H9 (cell line): ENCODE measurements at regions not wholly inside any gene's neighbourhood (a gene's known extent, or its start where the extent isn't known, plus 50 kb on each side); places are given as distances from the start of the nearest gene placed in this dataset.

Experiments
- DNase-seq: peaks from one replicate; pipeline ENCODE4 v3.0.0-alpha.2; 2017
- H2AFZ ChIP-seq: one replicate; pipeline ENCODE4 v1.6.1; 2013; ENCODE audit warnings: mild to moderate bottlenecking, low read length, control low read depth, moderate library complexity
- H2AK5ac ChIP-seq: 2 replicates; pipeline ENCODE4 v1.6.1; 2013; ENCODE audit warnings: low read length, control low read depth, mixed read lengths; ENCODE audit not compliant: insufficient read length
- H2BK120ac ChIP-seq: one replicate; pipeline ENCODE4 v1.6.1; 2013; ENCODE audit warnings: low read depth, mild to moderate bottlenecking, low read length, control low read depth, inconsistent platforms; ENCODE audit not compliant: poor library complexity, severe bottlenecking
- H2BK12ac ChIP-seq: 2 replicates; pipeline ENCODE4 v1.6.1; 2013; ENCODE audit warnings: low read length, control low read depth, mixed read lengths, low read depth; ENCODE audit not compliant: insufficient read length
- H2BK15ac ChIP-seq: 2 replicates; pipeline ENCODE4 v1.6.1; 2013; ENCODE audit warnings: low read depth, low read length, control low read depth
- H2BK20ac ChIP-seq: one replicate; pipeline ENCODE4 v1.6.1; 2013; ENCODE audit warnings: low read depth, mild to moderate bottlenecking, low read length, control low read depth, inconsistent platforms; ENCODE audit not compliant: poor library complexity, severe bottlenecking
- H2BK5ac ChIP-seq: 2 replicates; pipeline ENCODE4 v1.6.1; 2013; ENCODE audit warnings: low read length, control low read depth, mixed read lengths; ENCODE audit not compliant: insufficient read length
- H3K14ac ChIP-seq: 2 replicates; pipeline ENCODE4 v1.6.1; 2013; ENCODE audit warnings: low read length, control low read depth; ENCODE audit not compliant: insufficient read depth
- H3K18ac ChIP-seq: 2 replicates; pipeline ENCODE4 v1.6.1; 2013; ENCODE audit warnings: low read depth, mild to moderate bottlenecking, mixed read lengths, low read length, control low read depth; ENCODE audit not compliant: insufficient read length
- H3K23ac ChIP-seq: 2 replicates; pipeline ENCODE4 v1.6.1; 2013; ENCODE audit warnings: low read length, control low read depth, mixed read lengths, low read depth; ENCODE audit not compliant: insufficient read length
- H3K23me2 ChIP-seq: 2 replicates; pipeline ENCODE4 v1.6.1; 2013; ENCODE audit warnings: low read depth, mild to moderate bottlenecking, mixed read lengths, low read length, control low read depth; ENCODE audit not compliant: insufficient read length, poor library complexity, severe bottlenecking
- H3K27ac ChIP-seq: 2 replicates; pipeline ENCODE4 v1.5.1; 2013; ENCODE audit warnings: low read length, control low read depth, mixed read lengths, low read depth; ENCODE audit not compliant: insufficient read length
- H3K27me3 ChIP-seq: 2 replicates; pipeline ENCODE4 v1.6.1; 2013; ENCODE audit warnings: low read length, control low read depth, inconsistent platforms; ENCODE audit not compliant: insufficient read depth
- H3K4ac ChIP-seq: 2 replicates; pipeline ENCODE4 v1.6.1; 2013; ENCODE audit warnings: low read depth, mild to moderate bottlenecking, control low read depth, inconsistent platforms, low read length, moderate library complexity
- H3K4me1 ChIP-seq: 2 replicates; pipeline ENCODE4 v1.6.1; 2013; ENCODE audit warnings: low read length, control low read depth, inconsistent platforms; ENCODE audit not compliant: insufficient read depth
- H3K4me2 ChIP-seq: 2 replicates; pipeline ENCODE4 v1.6.1; 2013; ENCODE audit warnings: low read length, control low read depth, mixed read lengths; ENCODE audit not compliant: insufficient read length, insufficient read depth
- H3K56ac ChIP-seq: 2 replicates; pipeline ENCODE4 v1.6.1; 2013; ENCODE audit warnings: low read depth, mild to moderate bottlenecking, mixed read lengths, low read length, control low read depth; ENCODE audit not compliant: insufficient read length
- H3K79me1 ChIP-seq: 2 replicates; pipeline ENCODE4 v1.6.1; 2013; ENCODE audit warnings: low read depth, mild to moderate bottlenecking, moderate library complexity, low read length, control low read depth, inconsistent platforms; ENCODE audit not compliant: insufficient read depth, poor library complexity, severe bottlenecking
- H3K79me2 ChIP-seq: 2 replicates; pipeline ENCODE4 v1.6.1; 2013; ENCODE audit warnings: low read length, control low read depth, inconsistent platforms; ENCODE audit not compliant: insufficient read depth
- H3K9ac ChIP-seq: 2 replicates; pipeline ENCODE4 v1.6.1; 2013; ENCODE audit warnings: low read length, control low read depth, mixed read lengths; ENCODE audit not compliant: insufficient read length; ENCODE audit errors: extremely low read depth
- H3K9me3 ChIP-seq: one replicate; pipeline ENCODE4 v1.6.1; 2013; ENCODE audit warnings: low read depth, low read length, inconsistent platforms; ENCODE audit not compliant: control insufficient read depth
- H3T11ph ChIP-seq: one replicate; pipeline ENCODE4 v1.6.1; 2013; ENCODE audit warnings: mild to moderate bottlenecking, low read length, control low read depth, inconsistent platforms
- H4K20me1 ChIP-seq: one replicate; pipeline ENCODE4 v1.6.1; 2013; ENCODE audit not compliant: control insufficient read depth, insufficient read length, insufficient read depth
- H4K5ac ChIP-seq: 2 replicates; pipeline ENCODE4 v1.6.1; 2013; ENCODE audit warnings: low read depth, mild to moderate bottlenecking, mixed read lengths, low read length, control low read depth; ENCODE audit not compliant: insufficient read length
- H4K8ac ChIP-seq: replicated peaks from 2 replicates; pipeline ENCODE4 v1.6.1; 2013; ENCODE audit warnings: low read length, control low read depth, mixed read lengths, low read depth; ENCODE audit not compliant: insufficient read length
- H4K91ac ChIP-seq: 2 replicates; pipeline ENCODE4 v1.6.1; 2013; ENCODE audit warnings: low read depth, mild to moderate bottlenecking, moderate library complexity, mixed read lengths, low read length, control low read depth; ENCODE audit not compliant: insufficient read length
- H3K27ac Mint-ChIP-seq, 3 experiments: 2 replicates in 2 of 3; 3 replicates in 1 of 3; pipeline ENCODE4 v1.8.0; 2020 to 2021; ENCODE audit warnings: mixed read lengths in 3 of 3, mild to moderate bottlenecking in 1 of 3, moderate library complexity in 1 of 3
- H3K27me3 Mint-ChIP-seq: 2 replicates; pipeline ENCODE4 v1.8.0; 2021; ENCODE audit warnings: low read depth, mild to moderate bottlenecking, moderate library complexity, mixed read lengths
- H3K36me3 Mint-ChIP-seq, 3 experiments: 2 replicates in 2 of 3; 3 replicates in 1 of 3; pipeline ENCODE4 v1.8.0; 2020 to 2021; ENCODE audit warnings: low read depth in 3 of 3, mixed read lengths in 3 of 3; ENCODE audit not compliant: insufficient read depth in 1 of 3
- H3K4me1 Mint-ChIP-seq, 2 experiments: 2 replicates each; pipeline ENCODE4 v1.8.0; 2020; ENCODE audit warnings: mixed read lengths in 2 of 2
- H3K4me3 Mint-ChIP-seq, 2 experiments: 2 replicates in 1 of 2; 3 replicates in 1 of 2; pipeline ENCODE4 v1.8.0; 2020 to 2021; ENCODE audit warnings: mild to moderate bottlenecking in 2 of 2, mixed read lengths in 2 of 2, moderate library complexity in 1 of 2
- H3K9me3 Mint-ChIP-seq, 2 experiments: 2 replicates in 1 of 2; 3 replicates in 1 of 2; pipeline ENCODE4 v1.8.0; 2020; ENCODE audit warnings: mild to moderate bottlenecking in 2 of 2, mixed read lengths in 2 of 2, moderate library complexity in 1 of 2
- CTCF ChIP-seq: fragments of 200-600 bp; sonication (generic); conservative IDR thresholded peaks from 3 replicates; pipeline ENCODE4 v1.8.0; 2021; ENCODE audit warnings: antibody characterized with exemption, mild to moderate bottlenecking
- WGBS: extraction: QIAGEN DNeasy Blood & Tissue Kit; methylation state at CpG from one replicate; pipeline ENCODE4 v1.1.7; 2013; ENCODE audit warnings: missing lambda C conversion rate, low lambda C conversion rate, mixed read lengths; ENCODE audit not compliant: insufficient read length; ENCODE audit errors: extremely low coverage; 5-methylcytosine and 5-hydroxymethylcytosine counted together

- Histone ChIP-seq H3K27me3 (no peaks in the 10 kb centered on the region), H3K23ac (no peak overlapping the region), H3K4me2 (no peak overlapping the region), H3K27ac (no peak overlapping the region), H2BK15ac (no peak overlapping the region), H3K14ac (no peak overlapping the region), H3K9ac (no peak overlapping the region), H4K91ac (no peak overlapping the region), H2BK20ac (no peak overlapping the region), H4K5ac (no peak overlapping the region), H2BK120ac (no peak overlapping the region), H3T11ph (no peak overlapping the region), H4K8ac (no peak overlapping the region), H2BK5ac (no peak overlapping the region), H4K20me1 (no peaks in the 10 kb centered on the region), H3K56ac (no peak overlapping the region), H3K18ac (no peak overlapping the region), H3K9me3 (no peaks in the 10 kb centered on the region), H3K79me2 (no peaks in the 10 kb centered on the region), H3K79me1 (no peaks in the 10 kb centered on the region), H2AFZ (no peak overlapping the region), H2BK12ac (no peak overlapping the region), H3K4ac (no peak overlapping the region), H2AK5ac (no peak overlapping the region), H3K4me1 (no peaks in the 10 kb centered on the region), H3K23me2 (no peaks in the 10 kb centered on the region)
- no peak overlapping the region for H3K4me3 Mint-ChIP-seq
- peak overlapping the region in 1 of 3 experiments; percentile 12; a peak in 1 of 7 replicates for H3K27ac Mint-ChIP-seq
- no peak for DNase-seq
- no peaks in the 10 kb centered on the region for H3K9me3 Mint-ChIP-seq
- WGBS, result no CpG with 5 or more reads among the region's 2 CpGs
- no peaks in the 10 kb centered on the region for H3K27me3 Mint-ChIP-seq
- no peak for TF ChIP-seq CTCF
- H3K4me1 Mint-ChIP-seq, result no peaks in the 10 kb centered on the region
- H3K36me3 Mint-ChIP-seq, result no peaks in the 10 kb centered on the region
These were observed 1039.6 kb upstream of the LRRN3 start for GRCh38 chr7:110051372-110051771.
